ENCODE measurements at regions not wholly inside any gene's neighbourhood (a gene's known extent, or its start where the extent isn't known, plus 50 kb on each side); places are given as distances from the start of the nearest gene placed in this dataset.
"Not testable (repeated sequence)": the region's sequence is repeated elsewhere in the genome, so short reads cannot be mapped to it uniquely, and the experiment has no call there.

GRCh38 chr15:81795899-81796298, 249.9 kb downstream of the MEX3B start:
- DNase-seq (ENCODE audit: low spot score) = no peak
- Mint-ChIP-seq H3K36me3 (no peaks in the 10 kb centered on the region), H3K27ac (no peak overlapping the region), H3K4me3 (no peak overlapping the region), H3K9me3 (peaks cover 2% of the 10 kb centered on the region), H3K4me1 (peaks cover 3% of the 10 kb centered on the region), H3K27me3 (ENCODE audit: insufficient read depth, low read depth) (no peaks in the 10 kb centered on the region)
- H3K9ac ChIP-seq = no peak overlapping the region
- H4K20me1 ChIP-seq (ENCODE audit: low read depth) = peaks cover 6% of the 10 kb centered on the region
- no peaks in the 10 kb centered on the region for H3F3A ChIP-seq (ENCODE audit: low read depth)
- peaks cover 51% of the 10 kb centered on the region for H3K79me2 ChIP-seq (ENCODE audit: low read depth)
- no peaks in the 10 kb centered on the region for H3K27me3 ChIP-seq
- peak overlapping the region; percentile 88 for H3K4me2 ChIP-seq
- no peak overlapping the region for H2AFZ ChIP-seq (replicated peaks)
- no peaks in the 10 kb centered on the region for H3K36me3 ChIP-seq
- no peak overlapping the region for H3K4me3 ChIP-seq
- H3K27ac ChIP-seq = no peak overlapping the region
- TF ChIP-seq EZH2 (IDR thresholded peaks at IDR 0.05) = no peak
- TF ChIP-seq, protein P1, sequence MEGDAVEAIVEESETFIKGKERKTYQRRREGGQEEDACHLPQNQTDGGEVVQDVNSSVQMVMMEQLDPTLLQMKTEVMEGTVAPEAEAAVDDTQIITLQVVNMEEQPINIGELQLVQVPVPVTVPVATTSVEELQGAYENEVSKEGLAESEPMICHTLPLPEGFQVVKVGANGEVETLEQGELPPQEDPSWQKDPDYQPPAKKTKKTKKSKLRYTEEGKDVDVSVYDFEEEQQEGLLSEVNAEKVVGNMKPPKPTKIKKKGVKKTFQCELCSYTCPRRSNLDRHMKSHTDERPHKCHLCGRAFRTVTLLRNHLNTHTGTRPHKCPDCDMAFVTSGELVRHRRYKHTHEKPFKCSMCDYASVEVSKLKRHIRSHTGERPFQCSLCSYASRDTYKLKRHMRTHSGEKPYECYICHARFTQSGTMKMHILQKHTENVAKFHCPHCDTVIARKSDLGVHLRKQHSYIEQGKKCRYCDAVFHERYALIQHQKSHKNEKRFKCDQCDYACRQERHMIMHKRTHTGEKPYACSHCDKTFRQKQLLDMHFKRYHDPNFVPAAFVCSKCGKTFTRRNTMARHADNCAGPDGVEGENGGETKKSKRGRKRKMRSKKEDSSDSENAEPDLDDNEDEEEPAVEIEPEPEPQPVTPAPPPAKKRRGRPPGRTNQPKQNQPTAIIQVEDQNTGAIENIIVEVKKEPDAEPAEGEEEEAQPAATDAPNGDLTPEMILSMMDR (IDR thresholded peaks at IDR 0.05) = no peak
- TF ChIP-seq EZH2phosphoT487 (IDR thresholded peaks at IDR 0.05) = no peak
- peaks cover 8% of the 10 kb centered on the region for H3K4me1 ChIP-seq
- no peaks in the 10 kb centered on the region for H3K9me3 ChIP-seq (ENCODE audit: low read depth)

DNA sequence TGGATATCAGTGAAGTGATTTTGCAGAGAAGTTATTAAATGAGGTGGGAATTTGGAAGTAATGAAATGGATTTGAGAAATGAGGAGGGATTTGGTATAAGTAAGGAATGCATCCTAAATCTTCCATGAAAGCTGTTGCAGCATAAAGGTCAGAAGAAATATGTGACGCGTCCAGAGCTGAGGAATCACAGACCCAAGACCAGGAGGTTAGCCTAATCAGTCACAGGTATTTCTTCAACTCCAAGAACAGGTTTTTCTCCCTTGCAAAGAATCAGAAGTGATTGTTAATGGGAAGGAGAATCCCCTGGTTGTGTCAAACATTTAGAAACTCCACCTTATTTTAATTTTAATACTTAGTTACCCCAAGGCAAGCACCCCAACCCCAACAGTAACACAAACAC, 253.2 kb downstream of the MEX3B start:
- no peak overlapping the region for H2AFZ ChIP-seq (replicated peaks)
- Mint-ChIP-seq H3K27me3 (ENCODE audit: insufficient read depth, low read depth) (peaks cover 2% of the 10 kb centered on the region), H3K4me1 (peaks cover 3% of the 10 kb centered on the region), H3K36me3 (no peaks in the 10 kb centered on the region), H3K9me3 (peaks cover 4% of the 10 kb centered on the region), H3K27ac (no peak overlapping the region), H3K4me3 (no peak overlapping the region)
- no peak for DNase-seq (ENCODE audit: low spot score)
- peaks cover 74% of the 10 kb centered on the region for H3K79me2 ChIP-seq (ENCODE audit: low read depth)
- no peaks in the 10 kb centered on the region for H3F3A ChIP-seq (ENCODE audit: low read depth)
- H3K36me3 ChIP-seq = no peaks in the 10 kb centered on the region
- TF ChIP-seq, protein P1 (IDR thresholded peaks at IDR 0.05) = no peak
- no peak for TF ChIP-seq EZH2 (IDR thresholded peaks at IDR 0.05)
- no peak for TF ChIP-seq EZH2phosphoT487 (IDR thresholded peaks at IDR 0.05)
- H3K9ac ChIP-seq = no peak overlapping the region
- no peak overlapping the region for H3K27ac ChIP-seq
- peaks cover 6% of the 10 kb centered on the region for H4K20me1 ChIP-seq (ENCODE audit: low read depth)
- H3K27me3 ChIP-seq = no peaks in the 10 kb centered on the region
- H3K9me3 ChIP-seq (ENCODE audit: low read depth) = no peaks in the 10 kb centered on the region
- H3K4me1 ChIP-seq = peaks cover 8% of the 10 kb centered on the region
- H3K4me2 ChIP-seq = no peak overlapping the region
- H3K4me3 ChIP-seq = no peak overlapping the region

- H2AFZ ChIP-seq (replicated peaks); DNase-seq (ENCODE audit: low spot score); H3K4me2 ChIP-seq; H3K27me3 ChIP-seq; H3K4me3 Mint-ChIP-seq; H4K20me1 ChIP-seq (ENCODE audit: low read depth); H3K9me3 ChIP-seq (ENCODE audit: low read depth); H3K27ac Mint-ChIP-seq; H3K36me3 Mint-ChIP-seq; H3K9ac ChIP-seq; H3F3A ChIP-seq (ENCODE audit: low read depth); H3K4me3 ChIP-seq; H3K27ac ChIP-seq; H3K27me3 Mint-ChIP-seq (ENCODE audit: insufficient read depth, low read depth); H3K4me1 ChIP-seq; H3K4me1 Mint-ChIP-seq; H3K36me3 ChIP-seq; H3K9me3 Mint-ChIP-seq: not testable (repeated sequence)
- H3K79me2 ChIP-seq (ENCODE audit: low read depth) = peaks cover 61% of the 10 kb centered on the region
Measured at GRCh38 chr15:81791322-81791721, 254.5 kb downstream of the MEX3B start.

DNA sequence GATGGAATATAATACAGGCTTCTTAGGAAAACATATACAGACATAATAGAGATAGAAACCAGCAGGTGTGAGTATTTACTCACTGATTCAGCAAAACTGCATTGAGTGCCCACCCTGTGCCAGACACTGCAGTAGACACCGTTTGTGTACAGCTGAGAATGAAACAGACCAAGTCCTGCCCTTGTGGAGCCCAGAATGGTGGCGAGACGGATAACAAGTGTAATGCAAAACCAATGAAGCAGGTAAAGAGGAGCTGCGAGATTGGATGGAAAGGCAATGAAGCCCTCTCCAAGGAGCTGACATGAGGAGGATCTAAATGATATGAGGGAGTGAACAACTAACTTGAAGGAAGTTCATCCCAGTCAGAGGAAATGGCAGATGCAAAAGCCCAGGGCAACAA, 256.4 kb downstream of the MEX3B start:
- peaks cover 4% of the 10 kb centered on the region for H3K27me3 Mint-ChIP-seq (ENCODE audit: insufficient read depth, low read depth)
- H3F3A ChIP-seq (ENCODE audit: low read depth) = no peaks in the 10 kb centered on the region
- no peaks in the 10 kb centered on the region for H3K36me3 Mint-ChIP-seq
- no peak overlapping the region for H3K27ac ChIP-seq
- H3K9me3 Mint-ChIP-seq = peaks cover 6% of the 10 kb centered on the region
- no peak overlapping the region for H3K9ac ChIP-seq
- peaks cover 5% of the 10 kb centered on the region for H3K4me1 ChIP-seq
- no peaks in the 10 kb centered on the region for H3K36me3 ChIP-seq
- peaks cover 7% of the 10 kb centered on the region for H3K4me1 Mint-ChIP-seq
- peaks cover 43% of the 10 kb centered on the region for H3K79me2 ChIP-seq (ENCODE audit: low read depth)
- peaks cover 12% of the 10 kb centered on the region for H4K20me1 ChIP-seq (ENCODE audit: low read depth)
- H3K4me2 ChIP-seq = no peak overlapping the region
- no peak overlapping the region for H3K27ac Mint-ChIP-seq
- H3K4me3 ChIP-seq = no peak overlapping the region
- no peak overlapping the region for H3K4me3 Mint-ChIP-seq
- no peak overlapping the region for H2AFZ ChIP-seq (replicated peaks)
- H3K9me3 ChIP-seq (ENCODE audit: low read depth) = no peaks in the 10 kb centered on the region
- DNase-seq (ENCODE audit: low spot score) = no peak
- no peaks in the 10 kb centered on the region for H3K27me3 ChIP-seq
- TF ChIP-seq EZH2 (IDR thresholded peaks at IDR 0.05) (no peak), EZH2phosphoT487 (IDR thresholded peaks at IDR 0.05) (no peak)
- TF ChIP-seq, protein P1 (IDR thresholded peaks at IDR 0.05) = no peak

Measured in neural progenitor cell (in vitro differentiated cells).